ENCODE measurements at regions not wholly inside any gene's neighbourhood (a gene's known extent, or its start where the extent isn't known, plus 50 kb on each side); places are given as distances from the start of the nearest gene placed in this dataset.

- DNase-seq: peak; percentile 87
Measured at GRCh38 chr3:124565013-124565412, 165.2 kb upstream of the UMPS start.

GRCh38 chr3:124565551-124565950 lies 164.7 kb upstream of the UMPS start:
- Mint-ChIP-seq H3K36me3 (ENCODE audit: low read depth) (no peaks in the 10 kb centered on the region), H3K9me3 (no peaks in the 10 kb centered on the region), H3K27ac (no peak overlapping the region), H3K4me1 (no peaks in the 10 kb centered on the region), H3K4me3 (no peak overlapping the region), H3K27me3 (peaks cover 38% of the 10 kb centered on the region)
- no peak for DNase-seq
- intact Hi-C loops (cut with micrococcal nuclease): loop anchor here (1.0 kb wide), 1 partner anchor 124 kb away; no protein-coding TSS in a partner anchor

More at GRCh38 chr3:124565013-124565412, 165.2 kb upstream of the UMPS start:
- Mint-ChIP-seq H3K27ac (no peak overlapping the region), H3K4me1 (no peaks in the 10 kb centered on the region), H3K27me3 (peaks cover 41% of the 10 kb centered on the region), H3K4me3 (no peak overlapping the region), H3K36me3 (ENCODE audit: low read depth) (no peaks in the 10 kb centered on the region), H3K9me3 (no peaks in the 10 kb centered on the region)
- intact Hi-C loops (cut with micrococcal nuclease): loop anchor here (1.0 kb wide), 1 partner anchor 124 kb away; no protein-coding TSS in a partner anchor

GRCh38 chr3:124566701-124567100 lies 163.6 kb upstream of the UMPS start:
- no peak for DNase-seq
- Mint-ChIP-seq H3K27ac (no peak overlapping the region), H3K9me3 (no peaks in the 10 kb centered on the region), H3K4me3 (no peak overlapping the region), H3K27me3 (peaks cover 36% of the 10 kb centered on the region), H3K4me1 (no peaks in the 10 kb centered on the region), H3K36me3 (ENCODE audit: low read depth) (no peaks in the 10 kb centered on the region)
- intact Hi-C loops (cut with micrococcal nuclease): no loop called here

- Mint-ChIP-seq H3K4me1 (no peaks in the 10 kb centered on the region), H3K9me3 (no peaks in the 10 kb centered on the region)
- intact Hi-C loops (cut with micrococcal nuclease): no loop called here
Measured at GRCh38 chr3:124567179-124567578, 163.1 kb upstream of the UMPS start.

GRCh38 chr3:124569761-124570160 lies 160.5 kb upstream of the UMPS start:
- Mint-ChIP-seq H3K36me3 (ENCODE audit: low read depth) (no peaks in the 10 kb centered on the region), H3K27ac (no peak overlapping the region), H3K4me1 (no peaks in the 10 kb centered on the region), H3K4me3 (no peak overlapping the region), H3K9me3 (no peaks in the 10 kb centered on the region), H3K27me3 (peaks cover 34% of the 10 kb centered on the region)
- no peak for DNase-seq
- intact Hi-C loops (cut with micrococcal nuclease): no loop called here

More at GRCh38 chr3:124567179-124567578, 163.1 kb upstream of the UMPS start:
- H3K27me3 Mint-ChIP-seq: peaks cover 36% of the 10 kb centered on the region
- no peak overlapping the region for H3K27ac Mint-ChIP-seq
- DNase-seq: no peak
- no peaks in the 10 kb centered on the region for H3K36me3 Mint-ChIP-seq (ENCODE audit: low read depth)
- H3K4me3 Mint-ChIP-seq: no peak overlapping the region

GRCh38 chr3:124570232-124570631 lies 160.0 kb upstream of the UMPS start:
- Mint-ChIP-seq H3K4me1 (peaks cover 4% of the 10 kb centered on the region), H3K27me3 (peaks cover 31% of the 10 kb centered on the region), H3K4me3 (no peak overlapping the region), H3K27ac (no peak overlapping the region), H3K9me3 (no peaks in the 10 kb centered on the region), H3K36me3 (ENCODE audit: low read depth) (no peaks in the 10 kb centered on the region)
- intact Hi-C loops (cut with micrococcal nuclease): no loop called here
- DNase-seq: no peak

- H3K4me3 Mint-ChIP-seq: no peak overlapping the region
- intact Hi-C loops (cut with micrococcal nuclease): no loop called here
Measured at GRCh38 chr3:124572851-124573405, 157.3 kb upstream of the UMPS start.

GRCh38 chr3:124574012-124574411 lies 156.2 kb upstream of the UMPS start:
- no peak for DNase-seq
- no peaks in the 10 kb centered on the region for H3K36me3 Mint-ChIP-seq (ENCODE audit: low read depth)
- intact Hi-C loops (cut with micrococcal nuclease): no loop called here
- H3K4me3 Mint-ChIP-seq: no peak overlapping the region
- H3K4me1 Mint-ChIP-seq: peaks cover 8% of the 10 kb centered on the region
- peaks cover 19% of the 10 kb centered on the region for H3K27me3 Mint-ChIP-seq
- no peak overlapping the region for H3K27ac Mint-ChIP-seq
- no peaks in the 10 kb centered on the region for H3K9me3 Mint-ChIP-seq

More at GRCh38 chr3:124572851-124573405, 157.3 kb upstream of the UMPS start:
- no peak overlapping the region for H3K27ac Mint-ChIP-seq
- H3K36me3 Mint-ChIP-seq (ENCODE audit: low read depth): no peaks in the 10 kb centered on the region
- H3K4me1 Mint-ChIP-seq: peaks cover 8% of the 10 kb centered on the region
- no peaks in the 10 kb centered on the region for H3K9me3 Mint-ChIP-seq
- no peak for DNase-seq
- peaks cover 22% of the 10 kb centered on the region for H3K27me3 Mint-ChIP-seq

GRCh38 chr3:124576565-124577493 lies 153.4 kb upstream of the UMPS start:
- H3K9me3 Mint-ChIP-seq: no peaks in the 10 kb centered on the region
- intact Hi-C loops (cut with micrococcal nuclease): no loop called here
- no peak for DNase-seq
- H3K27ac Mint-ChIP-seq: no peak overlapping the region
- H3K4me3 Mint-ChIP-seq: no peak overlapping the region
- H3K27me3 Mint-ChIP-seq: peaks cover 23% of the 10 kb centered on the region
- H3K4me1 Mint-ChIP-seq: peaks cover 8% of the 10 kb centered on the region
- H3K36me3 Mint-ChIP-seq (ENCODE audit: low read depth): no peaks in the 10 kb centered on the region

- H3K36me3 Mint-ChIP-seq (ENCODE audit: low read depth): no peaks in the 10 kb centered on the region
- intact Hi-C loops (cut with micrococcal nuclease): no loop called here
- H3K4me1 Mint-ChIP-seq: peaks cover 8% of the 10 kb centered on the region
- no peak for DNase-seq
- peaks cover 29% of the 10 kb centered on the region for H3K27me3 Mint-ChIP-seq
- H3K9me3 Mint-ChIP-seq: no peaks in the 10 kb centered on the region
- no peak overlapping the region for H3K4me3 Mint-ChIP-seq
- H3K27ac Mint-ChIP-seq: no peak overlapping the region
Measured at GRCh38 chr3:124577494-124578167, 152.6 kb upstream of the UMPS start.

GRCh38 chr3:124579641-124580040 lies 150.6 kb upstream of the UMPS start:
- Mint-ChIP-seq H3K27me3 (peaks cover 44% of the 10 kb centered on the region), H3K4me1 (peaks cover 10% of the 10 kb centered on the region), H3K9me3 (no peaks in the 10 kb centered on the region), H3K4me3 (no peak overlapping the region), H3K27ac (no peak overlapping the region), H3K36me3 (ENCODE audit: low read depth) (no peaks in the 10 kb centered on the region)
- intact Hi-C loops (cut with micrococcal nuclease): no loop called here
- no peak for DNase-seq

GRCh38 chr3:124582196-124582595 lies 148.1 kb upstream of the UMPS start:
- intact Hi-C loops (cut with micrococcal nuclease): no loop called here
- Mint-ChIP-seq H3K27me3 (peaks cover 64% of the 10 kb centered on the region), H3K4me1 (peaks cover 8% of the 10 kb centered on the region), H3K36me3 (ENCODE audit: low read depth) (no peaks in the 10 kb centered on the region), H3K27ac (no peak overlapping the region), H3K4me3 (no peak overlapping the region), H3K9me3 (no peaks in the 10 kb centered on the region)
- no peak for DNase-seq

- Mint-ChIP-seq H3K27me3 (peaks cover 67% of the 10 kb centered on the region), H3K9me3 (no peaks in the 10 kb centered on the region), H3K27ac (no peak overlapping the region), H3K4me3 (no peak overlapping the region), H3K36me3 (ENCODE audit: low read depth) (no peaks in the 10 kb centered on the region), H3K4me1 (peaks cover 7% of the 10 kb centered on the region)
- DNase-seq: no peak
- intact Hi-C loops (cut with micrococcal nuclease): no loop called here
Measured at GRCh38 chr3:124582621-124583395, 147.4 kb upstream of the UMPS start.

Measured in activated CD4-positive, alpha-beta T cell treated with anti-CD3 and anti-CD28 coated beads, Interleukin-2, amount 10 ng/mL, durations not matched to agents 24 days and 14 days (primary cell).